Fibroblast of villous mesenchyme (primary cell): ENCODE measurements at regions not wholly inside any gene's neighbourhood (a gene's known extent, or its start where the extent isn't known, plus 50 kb on each side); places are given as distances from the start of the nearest gene placed in this dataset.
"Not testable (repeated sequence)": the region's sequence is repeated elsewhere in the genome, so short reads cannot be mapped to it uniquely, and the experiment has no call there.

Experiments used
- DNase-seq: peaks from one replicate; pipeline ENCODE4 v3.0.0-alpha.2; 2010; ENCODE audit warnings: low read depth
- H3K4me3 ChIP-seq: 2 replicates; pipeline ENCODE4 v1.5.1; 2011; ENCODE audit warnings: low read depth, mild to moderate bottlenecking, low read length
- CTCF ChIP-seq: IDR thresholded peaks from 2 replicates; pipeline ENCODE4 v1.5.1; 2012; ENCODE audit warnings: low read depth, mild to moderate bottlenecking, low read length; ENCODE audit not compliant: insufficient read depth

GRCh38 chr7:121610243-121610642, 214.1 kb upstream of the FAM3C start:
- H3K4me3 ChIP-seq = no peak overlapping the region
- DNase-seq = no peak
- TF ChIP-seq CTCF = no peak

GRCh38 chr7:121609208-121609607, 213.1 kb upstream of the FAM3C start:
- DNase-seq = no peak
- no peak for TF ChIP-seq CTCF

GRCh38 chr7:121608785-121609184, 212.7 kb upstream of the FAM3C start:
- no peak overlapping the region for H3K4me3 ChIP-seq
- TF ChIP-seq CTCF = no peak
- DNase-seq = no peak

More at GRCh38 chr7:121609208-121609607, 213.1 kb upstream of the FAM3C start:
- H3K4me3 ChIP-seq = no peak overlapping the region

GRCh38 chr7:121608183-121608582, 212.1 kb upstream of the FAM3C start:
- DNase-seq, H3K4me3 ChIP-seq: not testable (repeated sequence)

GRCh38 chr7:121605317-121605680, 209.2 kb upstream of the FAM3C start:
- peak; percentile 12 for DNase-seq
- H3K4me3 ChIP-seq = no peak overlapping the region
- TF ChIP-seq CTCF = peak; percentile 8

- no peak for TF ChIP-seq CTCF
- H3K4me3 ChIP-seq = no peak overlapping the region
- DNase-seq = peak; percentile 11
Measured at GRCh38 chr7:121604627-121605316, 208.7 kb upstream of the FAM3C start.

- no peak overlapping the region for H3K4me3 ChIP-seq
- DNase-seq = no peak
- TF ChIP-seq CTCF = no peak
Measured at GRCh38 chr7:121603886-121604285, 207.8 kb upstream of the FAM3C start.
